Gastroesophageal sphincter (tissue), 4 donors: ENCODE measurements at regions not wholly inside any gene's neighbourhood (a gene's known extent, or its start where the extent isn't known, plus 50 kb on each side); places are given as distances from the start of the nearest gene placed in this dataset.

Experiments used
- ATAC-seq: fragments of 150-250 bp; one replicate; pipeline ENCODE4 v1.9.1; 2016; ENCODE audit warnings: mild to moderate bottlenecking, moderate library complexity
- H3K27ac ChIP-seq, 4 donors: fragments of 200-600 bp; sonication (generic) in 3 of 4; 1 replicate in 3 of 4; 2 replicates in 1 of 4; pipeline ENCODE4 v1.5.1; 2016 to 2019
- H3K27me3 ChIP-seq: fragments of 200-600 bp; sonication (generic); one replicate; pipeline ENCODE4 v1.5.1; 2019
- H3K36me3 ChIP-seq, 2 donors: fragments of 200-600 bp; sonication (generic); one replicate each; pipeline ENCODE4 v1.5.1; 2019; ENCODE audit warnings: control low read depth in 1 of 2
- H3K4me1 ChIP-seq, 3 donors: fragments of 200-600 bp; sonication (generic); 1 replicate in 2 of 3; 2 replicates in 1 of 3; pipeline ENCODE4 v1.5.1; 2016 to 2019; ENCODE audit warnings: control low read depth in 2 of 3
- H3K4me3 ChIP-seq, 2 donors: fragments of 200-600 bp; sonication (generic); one replicate each; pipeline ENCODE4 v1.5.1; 2019; ENCODE audit warnings: mild to moderate bottlenecking in 1 of 2, moderate library complexity in 1 of 2
- H3K9me3 ChIP-seq, 3 donors: fragments of 200-600 bp; sonication (generic); one replicate each; pipeline ENCODE4 v1.5.1; 2017 to 2019; ENCODE audit warnings: control low read depth in 2 of 3
- EP300 ChIP-seq: sonication (generic); formaldehyde crosslinking; IDR thresholded peaks from one replicate; pipeline ENCODE4 v1.6.1; 2017; ENCODE audit warnings: antibody characterized with exemption, mild to moderate bottlenecking
- POLR2A ChIP-seq, 2 donors: fragments of 450-650 bp; IDR thresholded peaks; one replicate each; pipeline ENCODE4 v1.6.1; 2017; ENCODE audit warnings: antibody characterized with exemption in 2 of 2, mild to moderate bottlenecking in 2 of 2, moderate library complexity in 1 of 2
- POLR2AphosphoS5 ChIP-seq: sonication (generic); formaldehyde crosslinking; IDR thresholded peaks from one replicate; pipeline ENCODE4 v1.6.1; 2017; ENCODE audit warnings: antibody characterized with exemption
- WGBS, 2 donors: methylation state at CpG; one replicate each; pipeline ENCODE4 v1.1.5; 2018; ENCODE audit warnings: low coverage in 1 of 2; 5-methylcytosine and 5-hydroxymethylcytosine counted together
- TF ChIP-seq, protein P1 (sequence below), 4 experiments: fragments of 200-600 bp in 2 of 4; fragments of 450-650 bp in 2 of 4; sonication (generic) in 1 of 4; IDR thresholded peaks; one replicate each; pipeline ENCODE4 v1.5.1; 2017 to 2019; ENCODE audit warnings: antibody characterized with exemption in 4 of 4, mild to moderate bottlenecking in 2 of 4, moderate library complexity in 2 of 4

DNA sequence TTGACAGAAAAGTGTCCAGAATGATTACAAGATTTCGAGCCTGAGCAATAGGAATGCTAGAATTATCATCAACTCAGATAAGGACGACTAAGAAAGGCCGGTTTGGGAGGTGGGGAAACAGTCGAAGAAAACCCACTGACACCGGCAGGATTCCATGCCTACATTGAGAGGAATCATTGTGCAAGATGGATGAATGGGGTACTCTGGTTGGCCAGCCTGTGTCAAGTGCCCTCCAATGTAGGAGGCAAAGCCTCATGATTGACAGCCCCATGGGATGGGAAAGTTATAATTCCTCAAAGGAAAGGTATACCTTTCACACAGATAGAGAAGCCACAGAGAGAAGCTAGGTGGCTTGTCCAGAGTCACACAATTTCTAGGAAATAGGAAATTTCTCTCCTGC is 153.5 kb upstream of the CTTNBP2NL start:
- no peak for ATAC-seq
- Histone ChIP-seq H3K27me3 (peaks cover 9% of the 10 kb centered on the region), H3K27ac (no peak overlapping the region), H3K4me1 (no peaks in the 10 kb centered on the region), H3K36me3 (no peaks in the 10 kb centered on the region), H3K4me3 (no peak overlapping the region), H3K9me3 (no peaks in the 10 kb centered on the region)
- 80 to 91% methylated on average over 1 to 5 of the region's 5 CpGs for whole genome bisulfite sequencing, 2 donors
- TF ChIP-seq POLR2AphosphoS5 (no peak), POLR2A (IDR thresholded peaks at IDR 0.05) (no peak), EP300 (no peak)

GRCh38 chr1:112244131-112244530 is 151.9 kb upstream of the CTTNBP2NL start:
- Histone ChIP-seq H3K27me3 (peaks cover 4% of the 10 kb centered on the region), H3K4me1 (peaks cover 0 to 6% (median 4%) of the 10 kb centered on the region in 3 donors), H3K36me3 (no peaks in the 10 kb centered on the region), H3K4me3 (no peak overlapping the region), H3K27ac (no peak overlapping the region), H3K9me3 (no peaks in the 10 kb centered on the region)
- TF ChIP-seq POLR2A (IDR thresholded peaks at IDR 0.05) = no peak
- no peak for TF ChIP-seq POLR2AphosphoS5
- TF ChIP-seq EP300 = no peak
- TF ChIP-seq, protein P1, sequence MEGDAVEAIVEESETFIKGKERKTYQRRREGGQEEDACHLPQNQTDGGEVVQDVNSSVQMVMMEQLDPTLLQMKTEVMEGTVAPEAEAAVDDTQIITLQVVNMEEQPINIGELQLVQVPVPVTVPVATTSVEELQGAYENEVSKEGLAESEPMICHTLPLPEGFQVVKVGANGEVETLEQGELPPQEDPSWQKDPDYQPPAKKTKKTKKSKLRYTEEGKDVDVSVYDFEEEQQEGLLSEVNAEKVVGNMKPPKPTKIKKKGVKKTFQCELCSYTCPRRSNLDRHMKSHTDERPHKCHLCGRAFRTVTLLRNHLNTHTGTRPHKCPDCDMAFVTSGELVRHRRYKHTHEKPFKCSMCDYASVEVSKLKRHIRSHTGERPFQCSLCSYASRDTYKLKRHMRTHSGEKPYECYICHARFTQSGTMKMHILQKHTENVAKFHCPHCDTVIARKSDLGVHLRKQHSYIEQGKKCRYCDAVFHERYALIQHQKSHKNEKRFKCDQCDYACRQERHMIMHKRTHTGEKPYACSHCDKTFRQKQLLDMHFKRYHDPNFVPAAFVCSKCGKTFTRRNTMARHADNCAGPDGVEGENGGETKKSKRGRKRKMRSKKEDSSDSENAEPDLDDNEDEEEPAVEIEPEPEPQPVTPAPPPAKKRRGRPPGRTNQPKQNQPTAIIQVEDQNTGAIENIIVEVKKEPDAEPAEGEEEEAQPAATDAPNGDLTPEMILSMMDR (IDR thresholded peaks at IDR 0.05) = no peak
- 83 to 100% methylated on average over 1 of the region's 3 CpGs for WGBS, 2 donors
- ATAC-seq = no peak

GRCh38 chr1:112245114-112245513 is 150.9 kb upstream of the CTTNBP2NL start:
- no peaks in the 10 kb centered on the region for H3K9me3 ChIP-seq
- peaks cover 4% of the 10 kb centered on the region for H3K27me3 ChIP-seq
- H3K27ac ChIP-seq = no peak overlapping the region
- ATAC-seq = no peak
- no peaks in the 10 kb centered on the region for H3K36me3 ChIP-seq
- H3K4me3 ChIP-seq = no peak overlapping the region
- peaks cover 0 to 6% (median 4%) of the 10 kb centered on the region in 3 donors for H3K4me1 ChIP-seq
- TF ChIP-seq POLR2AphosphoS5 = no peak
- TF ChIP-seq POLR2A (IDR thresholded peaks at IDR 0.05) = no peak
- TF ChIP-seq, protein P1 (IDR thresholded peaks at IDR 0.05) = no peak
- TF ChIP-seq EP300 = no peak
- WGBS, 2 donors = 72 to 88% methylated on average over 2 of the region's 2 CpGs

GRCh38 chr1:112247036-112247597 is 148.9 kb upstream of the CTTNBP2NL start:
- Histone ChIP-seq H3K4me3 (no peak overlapping the region), H3K4me1 (peaks cover 0 to 6% (median 4%) of the 10 kb centered on the region in 3 donors), H3K27me3 (no peaks in the 10 kb centered on the region), H3K27ac (no peak overlapping the region), H3K9me3 (no peaks in the 10 kb centered on the region), H3K36me3 (no peaks in the 10 kb centered on the region)
- no peak for ATAC-seq
- TF ChIP-seq POLR2A (IDR thresholded peaks at IDR 0.05) (no peak), EP300 (no peak), POLR2AphosphoS5 (no peak)
- TF ChIP-seq, protein P1 (IDR thresholded peaks at IDR 0.05) = no peak
- 65 to 67% methylated on average over 1 to 2 of the region's 2 CpGs for WGBS, 2 donors

GRCh38 chr1:112247961-112248360 is 148.1 kb upstream of the CTTNBP2NL start:
- Histone ChIP-seq H3K4me1 (peaks cover 0 to 6% (median 4%) of the 10 kb centered on the region in 3 donors), H3K27ac (no peak overlapping the region), H3K36me3 (no peaks in the 10 kb centered on the region), H3K27me3 (no peaks in the 10 kb centered on the region), H3K4me3 (no peak overlapping the region), H3K9me3 (no peaks in the 10 kb centered on the region)
- no peak for ATAC-seq
- WGBS, 2 donors = 0 to 28% methylated on average over 1 to 2 of the region's 2 CpGs
- no peak for TF ChIP-seq POLR2AphosphoS5
- no peak for TF ChIP-seq POLR2A (IDR thresholded peaks at IDR 0.05)
- no peak for TF ChIP-seq EP300
- TF ChIP-seq, protein P1 (IDR thresholded peaks at IDR 0.05) = no peak
